AG10803 (cell line): ENCODE measurements at regions not wholly inside any gene's neighbourhood (a gene's known extent, or its start where the extent isn't known, plus 50 kb on each side); places are given as distances from the start of the nearest gene placed in this dataset.

Source experiments
- DNase-seq: peaks from one replicate; pipeline ENCODE4 v3.0.0; 2010; ENCODE audit warnings: low read depth
- H3K4me3 ChIP-seq: 2 replicates; pipeline ENCODE4 v1.5.1; 2011; ENCODE audit warnings: mild to moderate bottlenecking, low read length, control low read depth
- CTCF ChIP-seq: conservative IDR thresholded peaks from 2 replicates; pipeline ENCODE4 v1.5.1; 2011; ENCODE audit warnings: mild to moderate bottlenecking, low read length, control low read depth, inconsistent platforms

- H3K4me3 ChIP-seq = no peak overlapping the region
- DNase-seq = peak; percentile 26
- TF ChIP-seq CTCF = no peak
These were observed 73.8 kb downstream of the CBLN2 start for GRCh38 chr18:72470391-72470790.

GRCh38 chr18:72468021-72468710 lies 76.0 kb downstream of the CBLN2 start:
- no peak for DNase-seq
- TF ChIP-seq CTCF = no peak
- H3K4me3 ChIP-seq = no peak overlapping the region

- no peak overlapping the region for H3K4me3 ChIP-seq
- DNase-seq = peak; percentile 41
- TF ChIP-seq CTCF = no peak
These were observed 83.9 kb downstream of the CBLN2 start for GRCh38 chr18:72460210-72460680.

- no peak overlapping the region for H3K4me3 ChIP-seq
- no peak for TF ChIP-seq CTCF
- DNase-seq = no peak
These were observed 85.9 kb downstream of the CBLN2 start for GRCh38 chr18:72458271-72458670.

GRCh38 chr18:72456802-72457201 lies 87.3 kb downstream of the CBLN2 start:
- H3K4me3 ChIP-seq = no peak overlapping the region
- DNase-seq = peak; percentile 14
- no peak for TF ChIP-seq CTCF

GRCh38 chr18:72452328-72452727 lies 91.8 kb downstream of the CBLN2 start:
- DNase-seq = no peak
- no peak overlapping the region for H3K4me3 ChIP-seq
- no peak for TF ChIP-seq CTCF

GRCh38 chr18:72444798-72445155 lies 99.4 kb downstream of the CBLN2 start:
- H3K4me3 ChIP-seq = no peak overlapping the region
- no peak for TF ChIP-seq CTCF
- DNase-seq = no peak
